GM20431 (cell line): ENCODE measurements at regions not wholly inside any gene's neighbourhood (a gene's known extent, or its start where the extent isn't known, plus 50 kb on each side); places are given as distances from the start of the nearest gene placed in this dataset.

Source experiments
- in situ Hi-C: fragments of 300-500 bp; cut with MseI, MboI; formaldehyde crosslinking; loops from one replicate; pipeline ENCODE4 v1.15.0; 2020; ENCODE audit warnings: low sequenced_read_pairs; ENCODE audit not compliant: unreplicated experiment

- in situ Hi-C loops, result no loop called here
These were observed 51.2 kb upstream of the RNF144B start for GRCh38 chr6:18335948-18336347.

GRCh38 chr6:18334251-18334650 is 52.9 kb upstream of the RNF144B start:
- in situ Hi-C loops, result no loop called here

- in situ Hi-C loops, result no loop called here
These were observed 56.5 kb upstream of the RNF144B start for GRCh38 chr6:18330548-18331081.

- in situ Hi-C loops, result loop anchor here (10.0 kb wide), 1 partner anchor 165 kb away; no protein-coding TSS in a partner anchor
These were observed 57.4 kb upstream of the RNF144B start for GRCh38 chr6:18329776-18330175.

- in situ Hi-C loops, result loop anchor here (10.0 kb wide), 1 partner anchor 166 kb away; no protein-coding TSS in a partner anchor
These were observed 58.6 kb upstream of the RNF144B start for GRCh38 chr6:18328540-18328939.

- in situ Hi-C loops, result loop anchor here (10.0 kb wide), 1 partner anchor 167 kb away; no protein-coding TSS in a partner anchor
These were observed 59.1 kb upstream of the RNF144B start for GRCh38 chr6:18328070-18328469.

GRCh38 chr6:18327626-18328025 is 59.5 kb upstream of the RNF144B start:
- in situ Hi-C loops, result loop anchor here (10.0 kb wide), 1 partner anchor 167 kb away; no protein-coding TSS in a partner anchor

GRCh38 chr6:18326980-18327379 is 60.2 kb upstream of the RNF144B start:
- in situ Hi-C loops, result loop anchor here (10.0 kb wide), 1 partner anchor 168 kb away; no protein-coding TSS in a partner anchor

- in situ Hi-C loops, result loop anchor here (10.0 kb wide), 1 partner anchor 169 kb away; no protein-coding TSS in a partner anchor
These were observed 61.1 kb upstream of the RNF144B start for GRCh38 chr6:18326001-18326400.

GRCh38 chr6:18324706-18325042 is 60.3 kb upstream of the DEK start:
- in situ Hi-C loops, result loop anchor here (10.0 kb wide), 1 partner anchor 170 kb away; no protein-coding TSS in a partner anchor

- in situ Hi-C loops, result loop anchor here (10.0 kb wide), 1 partner anchor 171 kb away; no protein-coding TSS in a partner anchor
These were observed 59.8 kb upstream of the DEK start for GRCh38 chr6:18323935-18324705.

- in situ Hi-C loops, result no loop called here
These were observed 53.5 kb upstream of the DEK start for GRCh38 chr6:18317850-18318249.

GRCh38 chr6:18314317-18314997 is 50.1 kb upstream of the DEK start:
- in situ Hi-C loops, result no loop called here
